Panc1 (cell line): ENCODE measurements at regions not wholly inside any gene's neighbourhood (a gene's known extent, or its start where the extent isn't known, plus 50 kb on each side); places are given as distances from the start of the nearest gene placed in this dataset.

Experiments used
- ATAC-seq: fragments of 200-7000 bp; cut with Tn5 transposase; 2 replicates; pipeline ENCODE4 v1.9.1; 2020; ENCODE audit warnings: mild to moderate bottlenecking, moderate library complexity
- BruUV-seq: library from RNA; stranded (reverse); fragments of 400-500 nt; replicated peaks from 2 replicates; lab custom pipeline; 2021; lab: Mats Ljungman, UMichigan
- CTCF ChIA-PET: fragments of 300-600 bp; sonication (Branson Sonifier 250); formaldehyde crosslinking; loops from one replicate; lab custom pipeline; 2022; ENCODE audit warnings: antibody characterized with exemption; lab: Charles Lee
- POLR2A ChIA-PET: fragments of 300-600 bp; sonication (Branson Sonifier 250); formaldehyde crosslinking; loops from one replicate; lab custom pipeline; 2022; ENCODE audit warnings: antibody characterized with exemption; lab: Charles Lee
- DNase-seq: peaks from one replicate; pipeline ENCODE4 v3.0.0-alpha.2; 2010; ENCODE audit warnings: low read depth, low spot score
- H3K27ac ChIP-seq: 2 replicates; pipeline ENCODE4 v1.5.1; 2011; ENCODE audit warnings: mild to moderate bottlenecking, low read length, inconsistent platforms
- H3K27me3 ChIP-seq: fragments of 200-500 bp; sonication (Bioruptor generic); 2 replicates; pipeline ENCODE4 v1.6.0; 2014; ENCODE audit warnings: low read length, inconsistent platforms; ENCODE audit not compliant: control insufficient read depth, insufficient read depth
- H3K36me3 ChIP-seq: fragments of 200-500 bp; sonication (Bioruptor generic); 2 replicates; pipeline ENCODE4 v1.5.1; 2014; ENCODE audit warnings: inconsistent platforms, mild to moderate bottlenecking, low read length, moderate library complexity; ENCODE audit not compliant: control insufficient read depth, insufficient read depth
- H3K4me1 ChIP-seq: 2 replicates; pipeline ENCODE4 v1.5.1; 2011; ENCODE audit warnings: inconsistent platforms, mild to moderate bottlenecking, low read length, moderate library complexity; ENCODE audit not compliant: control insufficient read depth, insufficient read depth
- H3K4me3 ChIP-seq, 2 experiments: 2 replicates each; pipeline ENCODE4 v1.5.1; 2011 to 2012; ENCODE audit warnings: low read depth in 2 of 2, low read length in 2 of 2, mild to moderate bottlenecking in 2 of 2, inconsistent platforms in 1 of 2, moderate library complexity in 1 of 2
- H3K9me3 ChIP-seq: fragments of 200-500 bp; sonication (Bioruptor generic); 2 replicates; pipeline ENCODE4 v1.5.1; 2014; ENCODE audit warnings: low read depth, mild to moderate bottlenecking, inconsistent platforms, low read length, moderate library complexity; ENCODE audit not compliant: control insufficient read depth, insufficient read depth
- POLR2AphosphoS5 ChIP-seq: IDR thresholded peaks from 2 replicates; pipeline ENCODE4 v1.6.1; 2012; ENCODE audit warnings: mild to moderate bottlenecking, low read depth, low read length, moderate library complexity
- SIN3A ChIP-seq: IDR thresholded peaks from 2 replicates; pipeline ENCODE4 v1.6.1; 2012; ENCODE audit warnings: low read depth, mild to moderate bottlenecking, low read length, moderate library complexity, borderline replicate concordance; ENCODE audit not compliant: insufficient read depth
- TCF7L2 ChIP-seq: IDR thresholded peaks from 2 replicates; pipeline ENCODE4 v1.6.1; 2011; ENCODE audit warnings: mild to moderate bottlenecking, low read depth, low read length, inconsistent platforms
- in situ Hi-C: cut with HindIII; loops from 2 replicates; pipeline ENCODE4 v1.10.0; 2016; ENCODE audit warnings: low sequenced_read_pairs, low pct_unique_long_range_greater_than_20kb
- intact Hi-C: fragments of 100-400 bp; cut with micrococcal nuclease; formaldehyde crosslinking; loops from one replicate; pipeline ENCODE4 v1.10.0; 2022; ENCODE audit not compliant: unreplicated experiment
- TF ChIP-seq, protein P1 (sequence below), 2 experiments: IDR thresholded peaks; 2 replicates each; pipeline ENCODE4 v1.6.1; 2011 to 2012; ENCODE audit warnings: low read depth in 2 of 2, control low read depth in 1 of 2, low read length in 1 of 2, mild to moderate bottlenecking in 1 of 2, moderate library complexity in 1 of 2; ENCODE audit not compliant: insufficient read depth in 1 of 2
- TF ChIP-seq, protein P2 (sequence below): fragments of 450-650 bp; IDR thresholded peaks from 2 replicates; pipeline ENCODE4 v1.5.1; 2017; ENCODE audit warnings: mild to moderate bottlenecking

DNA sequence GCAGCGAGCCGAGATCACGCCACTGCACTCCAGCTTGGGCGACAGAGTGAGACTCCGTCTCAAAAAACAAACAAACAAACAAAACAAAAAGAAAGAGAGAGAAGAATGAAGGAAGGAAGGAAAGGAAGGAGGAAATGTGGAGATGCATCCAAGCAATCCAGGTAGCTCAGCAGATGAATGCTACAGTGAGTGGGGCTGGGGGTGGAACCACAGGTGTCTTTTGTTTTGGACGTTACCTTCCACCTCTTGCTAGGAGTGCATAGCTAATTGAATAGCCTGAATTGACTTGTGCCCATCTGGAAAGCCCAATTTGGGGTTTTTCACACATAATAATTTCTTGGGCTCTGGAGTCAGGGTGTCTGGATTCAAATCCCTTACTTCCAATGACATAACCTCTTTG lies 66.0 kb upstream of the GTF3A start:
- DNase-seq (no peak), ATAC-seq (no peak)
- no peak overlapping the region for H3K4me3 ChIP-seq
- no peaks in the 10 kb centered on the region for H3K9me3 ChIP-seq
- peak overlapping the region; percentile 82 for H3K27ac ChIP-seq
- H3K27me3 ChIP-seq, result no peaks in the 10 kb centered on the region
- intact Hi-C loops, result loop anchor here (2.0 kb wide), 1 partner anchor 412 kb away; no protein-coding TSS in a partner anchor
- BruUV-seq, result no TSS peak
- H3K4me1 ChIP-seq, result peaks cover 49% of the 10 kb centered on the region
- in situ Hi-C loops, result no loop called here
- H3K36me3 ChIP-seq, result no peaks in the 10 kb centered on the region
- TF ChIP-seq TCF7L2 (no peak), POLR2AphosphoS5 (no peak), SIN3A (no peak)
- TF ChIP-seq, protein P1, sequence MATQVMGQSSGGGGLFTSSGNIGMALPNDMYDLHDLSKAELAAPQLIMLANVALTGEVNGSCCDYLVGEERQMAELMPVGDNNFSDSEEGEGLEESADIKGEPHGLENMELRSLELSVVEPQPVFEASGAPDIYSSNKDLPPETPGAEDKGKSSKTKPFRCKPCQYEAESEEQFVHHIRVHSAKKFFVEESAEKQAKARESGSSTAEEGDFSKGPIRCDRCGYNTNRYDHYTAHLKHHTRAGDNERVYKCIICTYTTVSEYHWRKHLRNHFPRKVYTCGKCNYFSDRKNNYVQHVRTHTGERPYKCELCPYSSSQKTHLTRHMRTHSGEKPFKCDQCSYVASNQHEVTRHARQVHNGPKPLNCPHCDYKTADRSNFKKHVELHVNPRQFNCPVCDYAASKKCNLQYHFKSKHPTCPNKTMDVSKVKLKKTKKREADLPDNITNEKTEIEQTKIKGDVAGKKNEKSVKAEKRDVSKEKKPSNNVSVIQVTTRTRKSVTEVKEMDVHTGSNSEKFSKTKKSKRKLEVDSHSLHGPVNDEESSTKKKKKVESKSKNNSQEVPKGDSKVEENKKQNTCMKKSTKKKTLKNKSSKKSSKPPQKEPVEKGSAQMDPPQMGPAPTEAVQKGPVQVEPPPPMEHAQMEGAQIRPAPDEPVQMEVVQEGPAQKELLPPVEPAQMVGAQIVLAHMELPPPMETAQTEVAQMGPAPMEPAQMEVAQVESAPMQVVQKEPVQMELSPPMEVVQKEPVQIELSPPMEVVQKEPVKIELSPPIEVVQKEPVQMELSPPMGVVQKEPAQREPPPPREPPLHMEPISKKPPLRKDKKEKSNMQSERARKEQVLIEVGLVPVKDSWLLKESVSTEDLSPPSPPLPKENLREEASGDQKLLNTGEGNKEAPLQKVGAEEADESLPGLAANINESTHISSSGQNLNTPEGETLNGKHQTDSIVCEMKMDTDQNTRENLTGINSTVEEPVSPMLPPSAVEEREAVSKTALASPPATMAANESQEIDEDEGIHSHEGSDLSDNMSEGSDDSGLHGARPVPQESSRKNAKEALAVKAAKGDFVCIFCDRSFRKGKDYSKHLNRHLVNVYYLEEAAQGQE (IDR thresholded peaks at IDR 0.05; ENCODE audit: insufficient read depth in 1 of 2, low read depth in 2 of 2, low read length in 1 of 2), result no peak
- TF ChIP-seq, protein P2, sequence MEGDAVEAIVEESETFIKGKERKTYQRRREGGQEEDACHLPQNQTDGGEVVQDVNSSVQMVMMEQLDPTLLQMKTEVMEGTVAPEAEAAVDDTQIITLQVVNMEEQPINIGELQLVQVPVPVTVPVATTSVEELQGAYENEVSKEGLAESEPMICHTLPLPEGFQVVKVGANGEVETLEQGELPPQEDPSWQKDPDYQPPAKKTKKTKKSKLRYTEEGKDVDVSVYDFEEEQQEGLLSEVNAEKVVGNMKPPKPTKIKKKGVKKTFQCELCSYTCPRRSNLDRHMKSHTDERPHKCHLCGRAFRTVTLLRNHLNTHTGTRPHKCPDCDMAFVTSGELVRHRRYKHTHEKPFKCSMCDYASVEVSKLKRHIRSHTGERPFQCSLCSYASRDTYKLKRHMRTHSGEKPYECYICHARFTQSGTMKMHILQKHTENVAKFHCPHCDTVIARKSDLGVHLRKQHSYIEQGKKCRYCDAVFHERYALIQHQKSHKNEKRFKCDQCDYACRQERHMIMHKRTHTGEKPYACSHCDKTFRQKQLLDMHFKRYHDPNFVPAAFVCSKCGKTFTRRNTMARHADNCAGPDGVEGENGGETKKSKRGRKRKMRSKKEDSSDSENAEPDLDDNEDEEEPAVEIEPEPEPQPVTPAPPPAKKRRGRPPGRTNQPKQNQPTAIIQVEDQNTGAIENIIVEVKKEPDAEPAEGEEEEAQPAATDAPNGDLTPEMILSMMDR, result no peak
- POLR2A ChIA-PET, result no interaction called here
- CTCF ChIA-PET, result interaction anchor here (0.8 to 2.5 kb wide), 3 partner anchors 205 to 412 kb away, joined by 3 to 21 read pairs (median 12); no protein-coding TSS in a partner anchor

DNA sequence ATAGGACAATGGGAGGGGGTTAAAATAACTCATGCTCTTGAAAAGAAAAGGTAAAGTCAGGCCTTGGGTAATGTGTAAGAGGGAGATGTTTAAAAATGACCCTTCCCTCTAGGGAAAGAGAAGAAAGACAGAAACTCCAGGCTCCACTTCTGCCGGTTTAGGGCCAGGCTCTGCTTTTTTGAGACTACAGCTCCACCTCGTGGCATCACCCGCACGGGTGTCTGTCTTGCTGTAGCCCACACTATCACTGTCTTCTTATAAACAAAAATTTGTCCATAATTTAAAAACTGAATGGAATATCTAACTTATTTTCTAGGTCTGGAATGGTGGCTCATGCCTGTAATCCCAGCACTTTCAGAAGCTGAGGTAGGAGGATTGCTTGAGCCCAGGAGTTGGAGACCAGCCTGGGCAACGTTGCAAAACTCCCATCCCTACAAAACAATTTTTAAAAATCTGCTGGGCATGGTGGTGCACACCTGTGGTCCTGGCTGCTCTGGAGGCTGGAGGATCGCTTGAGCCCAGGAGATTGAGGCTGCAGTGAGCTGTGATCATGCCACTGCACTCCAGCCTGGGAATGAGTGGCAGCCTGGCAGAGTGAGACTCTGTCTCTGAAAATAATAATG lies 65.1 kb upstream of the GTF3A start:
- H3K36me3 ChIP-seq, result no peaks in the 10 kb centered on the region
- POLR2A ChIA-PET, result no interaction called here
- DNase-seq, result no peak
- H3K27ac ChIP-seq, result peak overlapping the region; percentile 82
- TF ChIP-seq TCF7L2 (no peak), SIN3A (no peak)
- TF ChIP-seq, protein P1 (IDR thresholded peaks at IDR 0.05; ENCODE audit: insufficient read depth in 1 of 2, low read depth in 2 of 2, low read length in 1 of 2), result no peak
- TF ChIP-seq, protein P2, result peak; percentile 79
- no peak overlapping the region for H3K4me3 ChIP-seq
- peaks cover 42% of the 10 kb centered on the region for H3K4me1 ChIP-seq
- in situ Hi-C loops, result no loop called here
- H3K9me3 ChIP-seq, result no peaks in the 10 kb centered on the region
- intact Hi-C loops, result loop anchor here (1.0 to 2.0 kb wide), 2 partner anchors 374 to 413 kb away; no protein-coding TSS in a partner anchor
- ATAC-seq, result peak; percentile 81
- H3K27me3 ChIP-seq, result no peaks in the 10 kb centered on the region
- CTCF ChIA-PET, result interaction anchor here (0.6 to 2.5 kb wide), 4 partner anchors 25 to 413 kb away, joined by 3 to 21 read pairs (median 10); no protein-coding TSS in a partner anchor
- BruUV-seq, result no TSS peak
